HG03139 (cell line): ENCODE measurements at regions not wholly inside any gene's neighbourhood (a gene's known extent, or its start where the extent isn't known, plus 50 kb on each side); places are given as distances from the start of the nearest gene placed in this dataset.
"Not testable (repeated sequence)": the region's sequence is repeated elsewhere in the genome, so short reads cannot be mapped to it uniquely, and the experiment has no call there.

Source experiments
- ATAC-seq: cut with Tn5 transposase; IDR thresholded peaks from one replicate; pipeline ENCODE4 v1.9.1; 2021; ENCODE audit not compliant: unreplicated experiment

- no peak for ATAC-seq
Observed at GRCh38 chr7:41579961-41580935, 122.6 kb downstream of the INHBA start.

- no peak for ATAC-seq
Observed at GRCh38 chr7:41578700-41579099, 124.2 kb downstream of the INHBA start.

GRCh38 chr7:41576166-41576565 lies 126.7 kb downstream of the INHBA start:
- ATAC-seq: no peak

- ATAC-seq: no peak
Observed at GRCh38 chr7:41574377-41574776, 128.5 kb downstream of the INHBA start.

- no peak for ATAC-seq
Observed at GRCh38 chr7:41573862-41574261, 129.0 kb downstream of the INHBA start.

- ATAC-seq: no peak
Observed at GRCh38 chr7:41573443-41573842, 129.4 kb downstream of the INHBA start.

- no peak for ATAC-seq
Observed at GRCh38 chr7:41573015-41573414, 129.9 kb downstream of the INHBA start.

GRCh38 chr7:41571573-41571972 lies 131.3 kb downstream of the INHBA start:
- no peak for ATAC-seq

GRCh38 chr7:41570766-41571165 lies 132.1 kb downstream of the INHBA start:
- no peak for ATAC-seq

GRCh38 chr7:41568135-41568534 lies 134.8 kb downstream of the INHBA start:
- no peak for ATAC-seq

GRCh38 chr7:41567731-41568114 lies 135.2 kb downstream of the INHBA start:
- no peak for ATAC-seq

- ATAC-seq: no peak
Observed at GRCh38 chr7:41567031-41567730, 135.7 kb downstream of the INHBA start.

- ATAC-seq: no peak
Observed at GRCh38 chr7:41566581-41566980, 136.3 kb downstream of the INHBA start.

GRCh38 chr7:41565655-41566054 lies 137.2 kb downstream of the INHBA start:
- ATAC-seq: no peak

- no peak for ATAC-seq
Observed at GRCh38 chr7:41559426-41559825, 143.5 kb downstream of the INHBA start.

- ATAC-seq: no peak
Observed at GRCh38 chr7:41554481-41554880, 148.4 kb downstream of the INHBA start.

- ATAC-seq: not testable (repeated sequence)
Observed at GRCh38 chr7:41550046-41550445, 152.8 kb downstream of the INHBA start.

- ATAC-seq: no peak
Observed at GRCh38 chr7:41544241-41544640, 158.6 kb downstream of the INHBA start.

- no peak for ATAC-seq
Observed at GRCh38 chr7:41540601-41541000, 162.3 kb downstream of the INHBA start.

- ATAC-seq: no peak
Observed at GRCh38 chr7:41538810-41539724, 163.8 kb downstream of the INHBA start.
